ENCODE measurements at regions not wholly inside any gene's neighbourhood (a gene's known extent, or its start where the extent isn't known, plus 50 kb on each side); places are given as distances from the start of the nearest gene placed in this dataset.

- no peak overlapping the region for H3K27ac Mint-ChIP-seq (ENCODE audit: unreplicated experiment)
- intact Hi-C loops (cut with micrococcal nuclease; ENCODE audit: unreplicated experiment), result no loop called here
- no peaks in the 10 kb centered on the region for H3K27me3 Mint-ChIP-seq (ENCODE audit: insufficient read depth, unreplicated experiment)
- ChIA-PET POLR2A (no interaction called here), CTCF (no interaction called here)
- Histone ChIP-seq H3K27me3 (replicated peaks; ENCODE audit: control insufficient read depth, insufficient read depth, low read length) (no peaks in the 10 kb centered on the region), H3K36me3 (ENCODE audit: control insufficient read depth, insufficient read depth, low read length) (no peaks in the 10 kb centered on the region), H3K4me3 (ENCODE audit: low read depth, low read length) (no peak overlapping the region), H3K9me3 (no peaks in the 10 kb centered on the region), H3K4me1 (no peaks in the 10 kb centered on the region)
- no peak for DNase-seq
- no peaks in the 10 kb centered on the region for H3K4me1 Mint-ChIP-seq (ENCODE audit: low read depth, unreplicated experiment)
- H3K9me3 Mint-ChIP-seq (ENCODE audit: unreplicated experiment), result no peaks in the 10 kb centered on the region
- BruUV-seq (replicated peaks), result no TSS peak
- no peak for TF ChIP-seq CTCF (IDR thresholded peaks at IDR 0.05; ENCODE audit: insufficient read depth in 1 of 2, low read depth in 1 of 2, low read length in 1 of 2, severe bottlenecking in 1 of 2, unreplicated experiment in 1 of 2)
- H3K4me3 Mint-ChIP-seq (ENCODE audit: unreplicated experiment), result no peak overlapping the region
- H3K36me3 Mint-ChIP-seq (ENCODE audit: insufficient read depth, unreplicated experiment), result no peaks in the 10 kb centered on the region
These were observed 410.2 kb upstream of the PRMT6 start for GRCh38 chr1:106646261-106646784.

DNA sequence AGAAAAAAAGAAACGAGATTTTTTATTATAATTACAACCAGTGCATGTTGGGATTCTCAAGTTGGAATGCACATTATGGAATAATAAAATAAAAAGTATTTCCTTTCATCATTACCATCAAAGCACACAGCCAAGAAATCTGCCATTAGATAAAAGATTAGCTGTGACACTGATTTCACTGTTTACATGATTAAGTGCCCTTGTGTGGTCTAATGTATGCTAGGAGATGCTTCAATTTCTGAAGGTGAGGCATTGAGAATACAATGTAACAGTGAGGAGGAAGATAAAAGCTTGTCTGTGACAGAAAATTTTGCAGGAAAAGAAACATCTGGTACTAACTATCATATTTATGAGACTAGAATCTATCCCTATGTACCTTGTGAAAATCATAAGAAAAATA lies 409.7 kb upstream of the PRMT6 start:
- BruUV-seq (replicated peaks), result no TSS peak
- TF ChIP-seq CTCF (IDR thresholded peaks at IDR 0.05; ENCODE audit: insufficient read depth in 1 of 2, low read depth in 1 of 2, low read length in 1 of 2, severe bottlenecking in 1 of 2, unreplicated experiment in 1 of 2), result no peak
- ChIA-PET CTCF (no interaction called here), POLR2A (no interaction called here)
- Histone ChIP-seq H3K36me3 (ENCODE audit: control insufficient read depth, insufficient read depth, low read length) (no peaks in the 10 kb centered on the region), H3K4me1 (no peaks in the 10 kb centered on the region), H3K4me3 (ENCODE audit: low read depth, low read length) (no peak overlapping the region), H3K27me3 (replicated peaks; ENCODE audit: control insufficient read depth, insufficient read depth, low read length) (no peaks in the 10 kb centered on the region), H3K9me3 (no peaks in the 10 kb centered on the region)
- no peak overlapping the region for H3K4me3 Mint-ChIP-seq (ENCODE audit: unreplicated experiment)
- H3K27ac Mint-ChIP-seq (ENCODE audit: unreplicated experiment), result no peak overlapping the region
- no peaks in the 10 kb centered on the region for H3K36me3 Mint-ChIP-seq (ENCODE audit: insufficient read depth, unreplicated experiment)
- no peak for DNase-seq
- no peaks in the 10 kb centered on the region for H3K4me1 Mint-ChIP-seq (ENCODE audit: low read depth, unreplicated experiment)
- intact Hi-C loops (cut with micrococcal nuclease; ENCODE audit: unreplicated experiment), result no loop called here
- H3K9me3 Mint-ChIP-seq (ENCODE audit: unreplicated experiment), result no peaks in the 10 kb centered on the region
- H3K27me3 Mint-ChIP-seq (ENCODE audit: insufficient read depth, unreplicated experiment), result no peaks in the 10 kb centered on the region

DNA sequence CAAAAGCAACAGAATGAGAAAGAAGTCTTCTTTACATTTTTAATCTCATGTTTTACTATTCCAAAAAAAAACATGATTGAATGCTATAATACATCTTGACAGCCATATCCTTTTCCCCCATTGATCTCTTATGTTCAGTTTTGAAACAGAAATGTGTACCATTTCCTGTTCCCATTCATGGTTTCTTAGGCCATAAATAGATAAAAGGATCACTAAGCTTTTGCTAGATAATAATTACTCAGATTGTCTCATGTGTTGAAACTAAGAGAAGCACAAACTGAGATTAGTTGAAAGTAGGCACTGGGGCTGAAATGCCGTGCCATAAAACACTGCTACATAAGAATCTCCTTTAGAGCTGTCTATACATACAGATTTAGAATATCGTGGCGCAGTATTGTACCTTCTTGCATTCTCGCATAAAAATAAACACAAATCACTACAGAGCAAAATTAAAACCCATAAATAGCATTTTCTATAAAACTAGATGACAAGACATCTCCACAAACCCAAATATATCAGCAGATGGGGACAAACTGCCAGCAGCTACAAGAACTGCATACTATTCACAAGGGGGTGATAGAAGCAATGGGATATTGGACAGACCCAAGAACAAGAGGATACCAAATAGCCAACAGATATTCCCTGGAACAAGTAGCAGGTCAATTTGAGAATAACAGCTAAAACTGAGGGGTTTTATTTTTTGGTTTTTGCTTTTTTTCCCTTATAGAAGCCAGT lies 405.3 kb upstream of the PRMT6 start:
- Mint-ChIP-seq H3K36me3 (ENCODE audit: insufficient read depth, unreplicated experiment) (no peaks in the 10 kb centered on the region), H3K9me3 (ENCODE audit: unreplicated experiment) (no peaks in the 10 kb centered on the region), H3K4me3 (ENCODE audit: unreplicated experiment) (no peak overlapping the region), H3K27ac (ENCODE audit: unreplicated experiment) (no peak overlapping the region), H3K27me3 (ENCODE audit: insufficient read depth, unreplicated experiment) (no peaks in the 10 kb centered on the region), H3K4me1 (ENCODE audit: low read depth, unreplicated experiment) (no peaks in the 10 kb centered on the region)
- H3K27me3 ChIP-seq (replicated peaks; ENCODE audit: control insufficient read depth, insufficient read depth, low read length), result no peaks in the 10 kb centered on the region
- H3K9me3 ChIP-seq, result no peaks in the 10 kb centered on the region
- H3K36me3 ChIP-seq (ENCODE audit: control insufficient read depth, insufficient read depth, low read length), result no peaks in the 10 kb centered on the region
- intact Hi-C loops (cut with micrococcal nuclease; ENCODE audit: unreplicated experiment), result no loop called here
- ChIA-PET POLR2A (no interaction called here), CTCF (no interaction called here)
- no peaks in the 10 kb centered on the region for H3K4me1 ChIP-seq
- BruUV-seq (replicated peaks), result no TSS peak
- no peak overlapping the region for H3K4me3 ChIP-seq (ENCODE audit: low read depth, low read length)
- DNase-seq, result no peak
- TF ChIP-seq CTCF (IDR thresholded peaks at IDR 0.05; ENCODE audit: insufficient read depth in 1 of 2, low read depth in 1 of 2, low read length in 1 of 2, severe bottlenecking in 1 of 2, unreplicated experiment in 1 of 2), result no peak
